Renal pelvis (tissue), 1 donor: ENCODE measurements at regions not wholly inside any gene's neighbourhood (a gene's known extent, or its start where the extent isn't known, plus 50 kb on each side); places are given as distances from the start of the nearest gene placed in this dataset.

Experiments
- DNase-seq: peaks from one replicate; pipeline ENCODE4 v3.0.0-alpha.2; 2013

DNA sequence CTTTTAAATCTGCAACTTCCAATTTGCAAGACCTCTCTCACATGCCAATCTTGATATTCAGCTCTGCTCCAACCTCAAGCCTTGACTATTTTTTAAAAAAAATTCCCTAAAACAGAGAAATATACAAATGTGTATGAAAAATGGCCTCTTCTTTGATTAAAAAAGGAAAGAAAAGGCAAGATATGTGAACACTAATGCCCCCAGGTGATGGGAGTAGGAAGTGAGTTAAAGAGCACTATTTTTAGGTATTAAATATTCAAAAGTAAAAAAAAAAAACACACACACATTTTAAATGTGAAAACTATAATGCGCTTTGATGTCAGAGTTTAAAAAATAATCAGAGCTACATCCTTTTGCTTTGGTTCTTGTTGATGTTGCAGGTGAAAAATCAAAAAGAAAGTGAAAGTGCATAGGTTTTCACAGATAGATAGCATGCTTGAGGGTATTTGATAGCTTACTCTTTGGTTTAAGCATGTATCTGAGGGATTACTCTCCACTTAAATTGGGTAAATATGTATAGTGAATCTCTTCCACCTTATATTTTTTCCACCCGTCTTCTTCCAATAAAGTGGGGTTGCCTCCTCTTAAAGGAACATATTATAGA, 406.0 kb upstream of the POU3F3 start:
- DNase-seq: no peak

DNA sequence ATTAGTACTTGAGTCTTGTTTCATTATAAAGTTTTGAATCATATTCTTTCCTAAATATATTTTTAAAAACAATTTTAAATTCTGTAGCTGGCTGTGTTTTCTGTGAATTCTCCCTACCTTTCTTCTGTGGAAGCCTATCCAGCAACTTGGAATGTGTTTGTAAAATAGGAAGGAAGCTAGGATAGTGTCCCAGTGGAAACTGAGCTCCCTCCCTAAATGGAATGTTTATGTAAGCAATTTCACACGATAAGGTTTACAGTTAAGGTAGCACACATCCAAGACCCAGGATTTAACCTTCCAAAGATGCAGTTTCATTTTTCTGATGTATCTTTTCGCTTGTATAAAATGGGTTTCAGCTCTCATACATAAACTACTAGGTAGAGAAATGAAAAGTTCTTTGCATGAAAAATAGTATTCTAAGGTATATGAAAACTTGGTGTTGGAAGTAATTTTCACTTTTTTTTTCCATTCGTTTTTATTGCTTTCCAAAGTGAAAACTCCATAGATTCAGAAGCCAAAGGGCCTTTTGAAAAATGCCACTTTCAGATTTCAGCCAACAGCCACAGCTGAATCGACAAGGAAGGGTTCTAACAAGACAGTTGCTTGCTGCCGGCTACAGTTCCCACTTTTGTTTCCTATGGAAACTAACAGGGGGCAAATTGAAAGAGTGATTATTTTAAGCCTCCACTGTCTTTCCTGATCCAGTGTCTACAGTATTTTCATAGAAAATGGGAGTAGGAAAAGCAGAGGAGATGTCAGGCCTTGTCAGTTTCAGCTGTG, 405.1 kb upstream of the POU3F3 start:
- DNase-seq: no peak

DNA sequence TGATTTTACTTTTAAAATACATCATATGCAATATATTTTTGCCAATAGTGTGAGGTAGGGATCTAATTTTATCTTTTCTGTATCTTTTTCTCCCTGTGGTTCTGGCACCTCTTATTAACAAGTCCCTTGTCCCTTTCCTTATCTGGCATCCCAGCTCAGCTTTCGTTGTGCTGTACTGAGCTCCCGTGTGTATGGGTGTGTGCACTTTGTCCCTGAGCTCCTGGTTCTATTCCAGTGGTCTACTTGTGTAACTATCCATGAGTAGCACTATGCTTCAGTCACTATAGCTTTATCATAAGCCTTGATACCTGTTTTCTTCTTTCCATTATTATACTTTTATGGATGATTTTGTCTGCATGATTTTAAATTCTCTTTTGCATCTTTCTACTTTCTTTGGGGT, 401.4 kb upstream of the POU3F3 start:
- DNase-seq: no peak

DNA sequence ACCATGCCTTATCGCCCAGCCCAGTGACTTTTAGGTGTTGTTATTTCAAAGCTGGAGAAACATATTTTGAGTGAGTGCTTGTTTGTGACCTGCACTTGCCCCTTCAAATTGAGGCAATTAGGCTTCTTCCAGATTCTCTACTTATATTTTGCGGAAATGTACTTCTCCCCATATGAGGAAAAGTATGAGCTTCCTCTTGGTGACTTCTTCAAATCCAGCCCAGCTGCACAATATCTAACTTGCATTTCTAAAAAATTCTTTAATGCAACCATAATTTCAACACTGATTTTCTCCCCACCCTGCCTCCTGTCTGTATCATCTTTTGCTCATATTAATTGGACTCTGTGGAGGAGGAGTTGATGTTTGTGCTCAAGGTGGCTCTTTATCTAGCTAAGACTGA, 391.2 kb upstream of the POU3F3 start:
- no peak for DNase-seq

- no peak for DNase-seq
Observed at GRCh38 chr2:104465981-104466380, 387.9 kb upstream of the POU3F3 start.

DNA sequence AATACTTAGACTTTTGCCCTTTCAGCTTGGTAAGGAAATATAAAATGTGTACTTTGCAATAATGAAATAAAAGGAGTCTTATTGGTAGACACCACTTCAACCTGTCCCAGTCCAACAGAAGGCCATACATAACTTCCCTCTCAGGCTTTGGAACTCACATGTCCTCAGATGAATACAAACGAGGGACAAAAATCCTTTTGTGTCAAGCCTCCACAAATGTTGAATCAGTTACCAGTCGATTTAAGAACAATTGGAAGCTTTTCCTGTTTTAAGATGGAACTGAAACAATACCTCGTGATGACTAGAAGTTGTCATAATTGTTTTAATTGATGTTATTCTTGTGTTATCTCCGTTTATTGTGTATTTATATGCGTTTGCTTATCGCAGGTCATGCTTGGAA, 385.1 kb upstream of the POU3F3 start:
- DNase-seq: no peak

GRCh38 chr2:104472076-104472475, 381.8 kb upstream of the POU3F3 start:
- DNase-seq: no peak

DNA sequence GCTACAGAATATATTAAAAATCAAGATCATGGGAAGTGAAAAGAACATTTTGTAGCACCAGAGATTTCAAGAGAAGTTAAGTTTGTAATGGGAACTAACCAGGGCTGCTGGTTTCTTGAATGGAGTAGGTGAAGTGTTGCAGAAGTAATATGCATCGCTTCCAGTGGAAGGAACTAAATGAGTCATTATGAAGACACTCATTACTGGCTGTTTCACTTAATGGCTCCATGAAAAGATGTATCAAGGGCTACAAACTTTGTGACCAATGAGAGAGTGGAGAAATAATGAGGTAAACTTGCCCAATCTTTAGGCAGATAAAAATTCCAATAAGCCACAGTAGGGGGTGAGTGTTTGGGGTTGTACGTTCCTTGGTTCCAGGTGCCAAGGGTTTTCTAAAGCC, 380.4 kb upstream of the POU3F3 start:
- no peak for DNase-seq

GRCh38 chr2:104474716-104475115, 379.2 kb upstream of the POU3F3 start:
- DNase-seq: no peak

DNA sequence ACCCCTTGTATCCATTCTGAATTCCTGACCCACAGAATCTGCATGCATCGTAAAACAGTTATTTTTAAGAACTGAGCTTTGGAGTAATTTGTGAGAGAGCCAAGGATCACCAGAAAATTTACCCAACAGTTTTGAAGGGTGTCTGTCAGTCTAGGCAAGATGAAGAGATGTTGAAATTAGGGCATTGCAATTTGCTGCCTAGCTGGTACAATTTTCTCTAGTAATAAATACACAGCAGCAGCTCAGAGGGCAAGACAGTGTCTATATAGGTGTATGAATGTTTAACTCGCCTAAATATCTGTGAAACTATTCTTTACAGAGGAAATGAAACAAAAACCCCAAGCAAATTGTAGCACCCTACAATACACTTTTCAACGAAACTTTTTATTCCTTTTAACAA, 377.8 kb upstream of the POU3F3 start:
- no peak for DNase-seq

DNA sequence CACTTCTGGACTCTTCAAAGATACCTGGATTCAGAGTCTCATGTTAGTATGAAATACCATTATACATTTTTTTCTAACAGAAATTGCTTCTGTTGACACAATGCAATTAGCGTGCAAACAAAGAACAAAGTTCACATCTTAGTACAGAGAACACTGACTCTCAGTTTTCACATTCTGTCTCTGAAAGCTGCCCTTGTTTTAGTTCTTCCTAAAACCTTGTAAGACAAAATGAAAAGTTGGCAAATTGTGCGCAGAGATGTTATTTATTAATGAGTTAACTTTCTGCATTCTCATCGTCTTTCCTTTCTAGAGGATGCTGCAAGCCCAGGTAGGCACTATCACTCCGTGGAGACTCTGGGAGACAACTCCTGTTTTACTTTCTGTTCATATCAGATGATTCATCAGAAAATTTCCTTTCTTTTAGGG, 377.3 kb upstream of the POU3F3 start:
- no peak for DNase-seq

DNA sequence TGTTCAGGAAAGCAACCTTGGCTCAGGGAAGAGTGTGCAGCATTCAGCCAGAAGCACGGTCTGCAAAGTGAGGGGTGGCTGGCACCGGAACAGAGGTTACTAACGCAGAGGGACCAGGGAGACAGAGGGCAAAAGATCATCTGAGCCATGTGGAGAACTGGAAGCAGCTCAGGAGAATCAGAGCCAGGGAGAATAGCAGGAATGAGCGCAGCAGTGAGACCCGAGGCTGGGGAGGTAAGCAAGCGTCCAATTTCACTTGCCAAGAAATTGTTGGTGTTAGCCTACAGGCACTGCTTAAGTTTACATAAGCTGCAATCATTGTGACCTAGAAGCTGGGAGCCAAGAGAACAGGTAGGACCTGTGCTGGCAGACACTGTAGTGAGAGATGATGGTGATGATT, 372.6 kb upstream of the POU3F3 start:
- no peak for DNase-seq

GRCh38 chr2:104487366-104487765, 366.5 kb upstream of the POU3F3 start:
- no peak for DNase-seq

GRCh38 chr2:104493698-104494097, 360.2 kb upstream of the POU3F3 start:
- no peak for DNase-seq

GRCh38 chr2:104501342-104501741, 352.6 kb upstream of the POU3F3 start:
- DNase-seq: no peak

GRCh38 chr2:104501929-104502328, 352.0 kb upstream of the POU3F3 start:
- DNase-seq: no peak

DNA sequence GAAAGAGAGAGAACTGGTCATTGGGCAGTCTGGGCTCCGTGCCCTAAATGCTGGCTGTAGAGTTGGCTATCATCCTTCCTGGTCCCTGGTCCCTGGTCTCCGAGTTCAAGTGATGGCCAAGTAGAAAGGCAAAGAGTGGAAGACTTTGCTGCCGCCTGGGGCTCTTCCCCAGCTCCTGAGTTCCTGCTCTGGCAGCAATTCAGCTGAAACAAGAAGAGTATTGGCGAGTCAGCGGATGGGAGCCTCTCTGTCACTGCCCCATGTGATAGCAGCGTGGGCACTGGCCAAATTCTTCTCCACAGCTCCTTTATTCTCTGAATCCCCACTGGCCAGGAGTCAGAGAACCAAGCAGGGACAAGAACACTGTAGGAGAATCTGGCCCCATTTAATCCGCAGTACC, 351.0 kb upstream of the POU3F3 start:
- no peak for DNase-seq

- no peak for DNase-seq
Observed at GRCh38 chr2:104504331-104505073, 349.4 kb upstream of the POU3F3 start.

DNA sequence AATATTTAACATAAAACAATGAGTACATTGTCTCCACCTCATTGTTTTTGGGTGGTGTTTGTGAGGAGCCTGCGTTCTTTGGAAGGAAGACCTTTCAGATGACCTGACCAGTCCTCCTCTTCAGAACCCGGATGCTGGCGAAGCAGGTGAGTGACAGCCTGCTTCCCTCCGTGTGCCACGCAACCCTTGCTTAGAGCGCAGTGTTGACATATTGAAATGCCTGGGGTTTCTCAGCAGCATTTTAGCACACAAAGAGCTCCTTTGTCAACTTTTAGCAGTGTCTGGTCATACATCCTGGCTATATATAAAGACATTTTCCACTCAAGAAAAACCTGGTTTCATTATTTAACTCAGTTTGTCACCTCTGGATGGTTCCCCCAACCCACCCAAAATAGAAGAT, 335.7 kb upstream of the POU3F3 start:
- no peak for DNase-seq

DNA sequence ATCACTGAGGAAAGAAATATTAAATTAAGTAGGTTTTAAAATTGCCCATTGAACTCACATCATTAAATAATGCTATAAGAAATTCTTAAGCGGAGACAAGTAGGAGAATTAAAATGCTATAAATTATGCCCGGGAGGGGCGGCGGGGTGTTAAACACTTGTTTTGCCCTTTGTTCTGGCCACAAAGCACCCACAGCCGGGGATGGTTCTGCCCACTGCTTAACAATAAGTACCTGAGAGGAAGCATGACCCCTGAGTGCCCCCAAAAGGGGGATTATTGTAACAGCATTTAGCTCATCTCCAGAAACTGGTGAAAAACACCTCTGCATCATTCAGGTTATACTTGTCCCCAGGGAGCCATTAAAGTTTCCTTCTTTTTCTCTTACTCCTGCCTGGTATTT, 332.7 kb upstream of the POU3F3 start:
- DNase-seq: peak; percentile 8

DNA sequence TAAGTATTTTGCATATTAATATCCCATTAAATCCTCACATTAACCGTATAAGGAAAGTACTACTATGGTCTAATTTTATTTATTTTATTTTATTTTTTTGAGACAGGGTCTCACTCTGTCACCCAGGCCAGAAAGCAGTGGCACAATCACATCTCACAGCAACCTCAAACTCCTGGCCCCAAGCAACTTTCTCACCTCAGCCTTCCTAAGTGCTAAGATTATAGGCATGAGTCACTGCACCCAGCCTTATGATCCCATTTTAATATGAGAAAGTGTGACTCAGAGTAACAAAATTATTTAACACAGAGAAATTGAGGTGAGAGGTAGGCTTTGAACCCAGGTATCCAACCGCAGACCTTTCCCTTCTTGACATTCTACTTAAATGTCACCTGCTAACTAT, 330.0 kb upstream of the POU3F3 start:
- no peak for DNase-seq

DNA sequence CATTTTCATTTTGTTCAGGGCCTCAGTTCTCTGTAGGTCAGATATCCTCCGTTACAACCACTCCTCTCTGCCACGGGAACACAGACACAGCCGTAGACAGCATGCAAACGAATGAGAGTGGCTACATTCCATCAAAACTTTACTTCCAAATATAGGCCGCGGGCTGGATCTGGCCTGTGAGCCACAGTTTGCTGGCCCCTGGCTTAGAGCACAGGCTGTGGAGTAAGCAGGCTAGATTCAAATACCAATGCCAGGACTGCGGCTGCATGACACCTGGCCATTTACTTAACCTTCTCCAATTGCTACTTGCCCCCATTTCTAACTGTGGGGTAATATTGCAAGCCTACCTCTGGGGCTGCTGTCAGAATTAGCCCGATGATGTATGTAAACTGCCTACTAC, 325.8 kb upstream of the POU3F3 start:
- no peak for DNase-seq

DNA sequence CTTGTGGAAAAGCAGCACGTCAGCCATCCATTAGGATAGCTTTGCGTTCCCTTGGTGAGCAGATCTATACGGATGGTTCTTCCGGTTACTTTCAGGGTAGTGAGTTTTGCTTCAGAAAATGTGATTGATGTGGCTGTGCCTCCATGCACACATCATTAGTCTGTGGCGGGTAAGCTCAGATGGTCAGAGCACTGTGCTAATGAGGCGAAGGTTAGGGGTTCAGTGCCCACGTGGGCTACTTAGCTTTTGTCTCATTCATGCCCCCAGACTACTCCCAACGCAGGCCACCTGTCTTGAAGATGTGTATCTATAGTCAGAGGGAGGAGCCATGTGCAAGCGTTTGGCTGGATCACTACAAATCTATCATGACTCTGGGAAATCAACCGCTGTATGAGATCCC, 322.8 kb upstream of the POU3F3 start:
- DNase-seq: no peak
